Frontal cortex (tissue), 3 donors: ENCODE measurements at regions not wholly inside any gene's neighbourhood (a gene's known extent, or its start where the extent isn't known, plus 50 kb on each side); places are given as distances from the start of the nearest gene placed in this dataset.

Experiments used
- DNase-seq, 2 donors: peaks; one replicate each; pipeline ENCODE4 v3.0.0; 2012; ENCODE audit warnings: low spot score in 2 of 2
- FAIRE-seq: peaks from 2 replicates; lab custom pipeline; 2012; peaks lifted over from hg19 to GRCh38; lab: Jason Lieb, UNC
- donor health status: control.
- donor health status: control.
- donor health status: control.

DNA sequence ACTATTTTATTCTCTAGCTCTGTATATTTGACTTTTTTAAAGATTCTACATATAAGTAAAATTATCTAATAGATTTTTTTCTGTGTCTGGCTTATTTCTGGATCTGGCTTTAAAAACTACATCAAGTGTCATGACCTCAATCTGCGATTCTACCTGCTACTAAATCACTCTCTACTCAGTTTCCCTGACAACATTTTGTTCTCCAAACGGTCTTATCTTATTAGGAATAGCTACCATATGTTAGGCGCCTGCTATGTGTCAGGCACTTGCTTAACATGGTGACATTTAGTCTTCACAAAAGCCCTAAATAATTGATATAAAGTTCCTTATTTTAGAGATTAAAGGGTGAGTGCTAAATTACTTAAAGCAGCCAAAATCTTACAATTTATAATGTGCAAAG lies 1362.9 kb upstream of the FLRT2 start:
- no peak for DNase-seq
- no peak for FAIRE-seq

DNA sequence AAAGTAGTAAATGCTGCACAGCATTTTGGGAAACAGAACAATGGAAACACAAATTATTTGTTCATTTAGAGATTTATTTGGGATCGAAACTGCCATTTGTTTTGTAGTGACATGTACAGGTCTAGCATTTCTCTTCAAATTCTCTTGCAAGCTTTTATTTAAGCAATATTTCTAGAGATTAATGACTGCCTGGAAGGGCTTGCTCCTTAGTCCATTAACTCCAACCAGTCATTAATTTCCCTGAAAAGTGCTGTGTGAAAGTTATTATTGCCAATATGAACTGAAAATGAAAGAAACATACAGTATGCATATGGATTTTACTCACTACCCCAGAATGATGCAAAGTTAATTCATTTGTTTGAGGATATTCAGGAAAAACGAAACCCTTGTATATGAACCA lies 1349.6 kb upstream of the FLRT2 start:
- DNase-seq (no peak), FAIRE-seq (no peak)

- DNase-seq, result no peak
- no peak for FAIRE-seq
Observed at GRCh38 chr14:84181072-84181471, 1348.9 kb upstream of the FLRT2 start.

DNA sequence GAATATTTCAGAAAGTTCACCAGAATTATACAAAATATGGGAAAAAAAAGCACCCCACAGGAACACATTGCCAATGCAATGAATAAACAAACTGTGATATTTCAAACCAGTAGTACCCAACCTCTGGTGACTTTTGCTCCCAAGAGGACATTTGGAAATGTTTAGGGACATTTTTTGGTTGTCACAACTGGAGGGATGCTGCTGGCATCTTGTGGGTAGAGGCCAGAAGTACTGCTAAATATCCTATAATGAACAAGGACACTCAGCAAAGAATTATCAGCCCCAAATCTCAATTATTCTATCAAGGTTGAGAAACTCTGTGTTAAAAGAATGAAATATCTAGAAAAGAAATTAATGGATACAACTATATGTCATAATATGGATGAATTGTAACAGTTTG lies 1334.4 kb upstream of the FLRT2 start:
- FAIRE-seq (no peak), DNase-seq (no peak)

DNA sequence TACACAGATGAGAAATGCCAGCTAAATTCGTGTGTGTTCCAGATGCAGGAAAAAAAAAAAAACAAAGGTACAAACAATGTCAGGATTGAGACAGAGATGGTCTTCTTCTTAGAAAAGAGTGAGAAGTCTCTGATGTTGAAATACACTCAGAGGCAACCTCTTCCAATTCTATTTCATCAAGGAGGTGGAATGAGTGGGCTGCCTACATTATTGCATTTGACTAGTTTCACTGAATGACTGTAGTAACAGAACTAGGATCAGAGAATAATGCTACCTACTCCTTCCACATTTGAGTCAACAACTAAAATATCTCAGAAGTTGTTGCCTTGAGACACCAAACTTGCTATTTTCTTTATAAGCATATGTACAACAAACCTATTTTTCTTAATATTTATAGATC lies 1332.2 kb upstream of the FLRT2 start:
- FAIRE-seq, result no peak
- DNase-seq, result no peak

GRCh38 chr14:84202486-84202885 lies 1327.5 kb upstream of the FLRT2 start:
- no peak for FAIRE-seq
- no peak for DNase-seq

DNA sequence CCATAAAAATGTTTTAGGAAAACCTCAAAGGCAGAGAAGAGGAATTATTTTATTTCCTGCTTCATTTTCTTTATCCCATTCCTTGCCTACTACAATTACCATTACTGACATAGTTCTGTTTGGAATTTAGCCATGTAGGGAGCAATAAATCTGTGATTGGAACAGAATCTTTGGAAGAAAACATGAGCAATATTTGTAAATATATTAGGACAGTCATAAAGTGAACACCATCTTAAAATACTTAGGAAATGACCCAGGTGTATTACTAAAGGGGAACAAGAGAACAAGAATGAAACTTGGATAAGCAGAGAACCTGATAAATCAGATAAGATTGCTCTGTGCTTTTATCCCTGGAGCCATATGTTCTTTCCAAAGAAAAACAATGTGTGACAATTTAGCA lies 1326.0 kb upstream of the FLRT2 start:
- no peak for FAIRE-seq
- DNase-seq, result no peak

DNA sequence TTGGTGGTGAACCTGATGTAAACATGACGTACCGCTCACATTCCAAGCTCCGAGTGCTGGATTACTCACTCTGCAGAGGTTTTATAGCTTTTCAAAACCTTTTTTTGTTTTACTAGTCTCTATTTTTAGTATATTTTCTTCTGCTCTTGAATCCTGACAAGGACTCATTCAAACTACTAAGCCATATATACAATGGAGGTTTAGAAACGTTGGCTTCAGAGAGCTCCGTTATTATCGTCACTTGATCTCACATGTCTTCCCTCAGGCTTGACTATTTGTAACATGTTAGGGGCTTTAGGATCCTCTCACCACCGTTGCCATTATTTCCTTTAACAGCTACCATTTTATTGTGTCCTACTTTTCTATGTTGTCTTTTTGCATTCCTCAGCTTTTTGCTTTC lies 1321.5 kb upstream of the FLRT2 start:
- DNase-seq (no peak), FAIRE-seq (no peak)

GRCh38 chr14:84209031-84209430 lies 1320.9 kb upstream of the FLRT2 start:
- no peak for FAIRE-seq
- no peak for DNase-seq

DNA sequence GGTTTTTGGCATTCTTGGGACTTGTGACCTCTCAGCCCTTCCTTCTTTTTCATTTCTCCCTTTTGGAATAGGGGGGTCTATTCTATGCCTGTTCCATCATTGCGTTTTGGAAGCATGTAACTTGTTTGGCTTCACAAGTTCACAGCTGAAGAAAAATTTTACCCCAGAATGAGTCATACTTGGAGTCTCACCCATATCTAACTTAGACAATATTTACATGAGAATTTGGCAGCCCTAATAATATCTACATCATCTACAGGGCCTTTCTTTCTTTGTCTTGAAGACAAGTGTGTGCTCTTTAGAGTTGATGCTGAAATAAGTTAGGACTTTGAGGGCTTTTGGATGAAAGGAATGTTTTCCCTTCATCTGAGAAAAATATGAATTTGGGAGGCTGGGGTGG lies 1312.9 kb upstream of the FLRT2 start:
- DNase-seq, result no peak
- FAIRE-seq, result no peak

DNA sequence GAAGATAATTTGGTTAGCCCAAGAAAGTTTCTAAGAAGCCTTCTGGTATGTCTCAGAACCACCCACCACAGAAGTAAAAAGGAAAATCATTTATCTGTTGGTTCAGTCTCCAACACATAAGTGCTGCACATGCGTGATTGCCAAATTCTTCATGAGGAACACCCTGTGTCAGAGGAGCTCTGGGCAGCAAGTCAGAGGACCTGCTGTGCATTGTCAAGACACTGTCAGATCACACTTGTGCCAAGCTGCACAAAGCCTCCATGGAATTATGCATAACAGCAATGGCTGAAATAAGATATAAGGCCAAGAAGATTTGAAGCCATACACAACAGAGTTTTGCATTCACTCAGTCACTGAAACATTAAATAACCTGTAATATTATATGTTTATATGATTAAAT lies 1304.7 kb upstream of the FLRT2 start:
- DNase-seq (no peak), FAIRE-seq (no peak)

DNA sequence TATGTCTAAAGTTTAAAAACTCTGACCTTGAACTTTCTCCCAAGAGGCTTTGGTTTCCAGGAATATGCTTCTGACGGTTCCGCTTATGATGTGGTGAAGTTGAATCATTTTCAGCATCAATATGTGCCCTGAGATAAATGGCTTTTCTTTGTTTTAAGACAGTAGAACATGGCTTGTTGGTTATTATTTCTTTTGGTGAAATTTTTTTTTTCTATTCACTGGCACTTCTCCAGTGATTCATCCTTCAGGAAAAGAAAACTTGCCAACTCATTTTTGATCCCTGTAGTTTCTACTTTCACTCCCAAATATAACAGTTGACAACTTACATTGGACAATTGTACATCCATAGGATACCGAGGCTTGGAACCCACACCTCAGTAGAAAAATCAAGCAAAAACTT lies 1301.2 kb upstream of the FLRT2 start:
- DNase-seq, result no peak
- FAIRE-seq, result no peak

- FAIRE-seq, result no peak
Observed at GRCh38 chr14:84234281-84234680, 1295.7 kb upstream of the FLRT2 start.

DNA sequence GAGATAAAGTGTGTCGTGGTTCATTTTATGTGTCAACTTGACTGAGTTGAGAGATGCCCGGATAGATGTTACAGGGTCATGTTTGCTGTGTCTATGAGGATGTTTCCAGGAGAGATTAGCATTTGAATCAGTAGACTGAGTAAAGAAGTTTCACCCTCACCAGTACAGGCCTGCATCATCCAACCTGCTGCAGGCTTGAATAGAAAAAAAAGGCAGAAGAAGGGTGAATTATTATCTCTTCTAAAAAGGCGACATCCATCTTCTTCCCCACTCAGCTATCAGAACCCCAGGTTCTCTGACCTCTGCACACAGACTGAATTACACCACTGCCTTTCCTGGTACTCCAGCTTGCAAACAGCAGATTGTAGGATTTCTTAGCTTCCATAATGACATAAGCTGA lies 1293.7 kb upstream of the FLRT2 start:
- DNase-seq (no peak), FAIRE-seq (no peak)

More at GRCh38 chr14:84234281-84234680, 1295.7 kb upstream of the FLRT2 start:
- DNase-seq, result no peak

DNA sequence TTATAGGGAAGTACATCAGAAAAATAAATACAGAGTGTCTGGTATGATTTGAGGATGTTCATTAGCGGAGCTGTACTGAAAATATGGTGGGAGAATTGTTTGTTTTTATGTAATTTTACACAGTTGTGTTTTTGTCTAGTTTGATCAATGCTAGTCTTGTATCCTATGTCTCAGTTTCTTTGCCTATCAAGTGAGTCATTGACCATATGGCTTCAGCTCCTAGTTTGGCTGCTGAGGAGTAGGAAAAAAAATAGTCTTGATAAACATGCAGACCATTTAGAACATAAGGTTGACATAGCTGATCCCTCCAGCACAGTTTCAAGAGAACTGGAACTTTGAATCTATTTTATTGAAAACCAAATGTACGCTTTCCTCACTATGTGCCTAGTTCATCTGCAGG lies 1292.1 kb upstream of the FLRT2 start:
- DNase-seq (no peak), FAIRE-seq (no peak)

DNA sequence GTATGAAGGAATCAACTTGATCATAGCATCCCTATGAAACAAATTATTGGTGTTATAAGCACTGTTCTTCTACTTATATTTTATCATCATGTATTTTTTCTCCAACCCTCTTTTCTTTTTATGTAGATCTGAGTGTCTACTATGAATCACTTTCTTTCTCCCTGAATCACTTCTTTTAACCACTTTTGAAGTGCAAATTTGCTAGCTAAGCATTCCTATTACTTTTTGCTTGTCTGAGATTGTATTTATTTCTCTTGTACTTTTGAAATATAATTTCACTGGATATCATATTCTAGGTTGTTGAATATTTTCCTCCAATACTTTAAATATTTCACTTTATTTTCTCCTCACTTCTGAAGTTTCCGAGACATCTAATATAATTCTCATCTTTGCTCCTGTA lies 1282.3 kb upstream of the FLRT2 start:
- FAIRE-seq (no peak), DNase-seq (no peak)

- DNase-seq, result no peak
- FAIRE-seq, result no peak
Observed at GRCh38 chr14:84250893-84251292, 1279.1 kb upstream of the FLRT2 start.

DNA sequence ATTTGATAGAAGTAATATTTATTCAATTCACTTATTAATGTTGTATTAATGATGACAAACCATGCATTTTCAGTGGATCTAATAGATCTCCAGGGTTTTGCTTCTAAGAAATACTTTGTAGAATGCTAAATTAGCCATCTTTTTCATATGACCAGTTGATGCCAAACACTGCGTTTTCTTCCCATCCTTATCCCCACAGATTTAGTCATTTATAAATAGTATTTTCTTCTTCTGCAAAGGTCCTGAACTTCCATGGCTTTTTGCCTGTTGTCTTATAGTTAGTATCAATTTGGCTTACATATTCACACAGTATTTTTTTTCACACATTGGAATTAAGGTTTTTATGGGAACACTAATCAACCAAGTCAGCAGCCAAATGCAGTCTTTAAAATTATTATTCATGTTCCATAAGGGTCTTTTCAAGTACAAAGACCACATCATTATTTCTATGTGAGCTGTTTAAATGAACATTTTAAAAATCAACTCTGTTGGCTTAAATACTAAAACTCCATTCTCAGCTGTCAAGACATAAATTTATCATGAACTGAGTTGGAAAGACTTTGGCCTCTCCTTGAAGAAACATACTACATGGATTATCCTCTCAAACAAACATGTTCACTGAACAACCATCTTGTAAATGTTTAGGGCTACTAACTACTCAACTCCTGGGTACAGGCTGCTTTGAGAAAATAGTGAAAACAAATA lies 1278.4 kb upstream of the FLRT2 start:
- DNase-seq, result no peak
- no peak for FAIRE-seq

- no peak for DNase-seq
- no peak for FAIRE-seq
Observed at GRCh38 chr14:84252706-84253105, 1277.2 kb upstream of the FLRT2 start.

- no peak for FAIRE-seq
- DNase-seq, result no peak
Observed at GRCh38 chr14:84253326-84253725, 1276.6 kb upstream of the FLRT2 start.

- no peak for FAIRE-seq
- no peak for DNase-seq
Observed at GRCh38 chr14:84254290-84254689, 1275.7 kb upstream of the FLRT2 start.

GRCh38 chr14:84262932-84263331 lies 1267.0 kb upstream of the FLRT2 start:
- FAIRE-seq (no peak), DNase-seq (no peak)
